Prostate gland (tissue), 2 donors: ENCODE measurements at regions not wholly inside any gene's neighbourhood (a gene's known extent, or its start where the extent isn't known, plus 50 kb on each side); places are given as distances from the start of the nearest gene placed in this dataset.

Experiments
- POLR2A ChIP-seq: fragments of 450-650 bp; IDR thresholded peaks from one replicate; pipeline ENCODE4 v1.6.1; 2016; ENCODE audit warnings: antibody characterized with exemption, mild to moderate bottlenecking
- POLR2AphosphoS5 ChIP-seq: sonication (generic); formaldehyde crosslinking; IDR thresholded peaks from one replicate; pipeline ENCODE4 v1.6.1; 2017; ENCODE audit warnings: antibody characterized with exemption
- TF ChIP-seq, protein P1 (sequence below), 4 experiments: fragments of 200-600 bp in 2 of 4; fragments of 450-650 bp in 2 of 4; sonication (generic) in 2 of 4; IDR thresholded peaks; 1 replicate in 3 of 4; 2 replicates in 1 of 4; pipeline ENCODE4 v1.5.1; 2016 to 2019; ENCODE audit warnings: antibody characterized with exemption in 4 of 4, mild to moderate bottlenecking in 2 of 4, moderate library complexity in 2 of 4

DNA sequence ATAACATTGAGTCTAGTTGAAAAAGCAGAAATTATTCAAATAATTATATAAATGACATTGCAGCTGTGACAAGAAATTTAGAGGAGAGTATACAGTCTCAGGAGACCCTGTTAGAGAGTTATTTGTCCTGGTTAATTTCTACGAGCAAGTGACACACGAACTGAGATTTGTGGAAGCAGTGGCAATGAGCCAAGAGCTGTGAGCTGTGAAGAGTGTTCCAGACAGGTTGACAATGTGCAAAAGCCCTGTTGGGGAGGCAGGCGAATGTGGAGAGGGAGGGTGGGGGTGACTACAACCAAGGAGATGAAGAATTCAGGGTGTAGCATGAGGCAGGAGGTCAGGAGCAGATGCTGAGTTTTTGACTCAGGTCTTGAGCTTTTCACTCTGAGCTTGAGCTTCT is 620.2 kb upstream of the TENM4 start:
- TF ChIP-seq, protein P1, sequence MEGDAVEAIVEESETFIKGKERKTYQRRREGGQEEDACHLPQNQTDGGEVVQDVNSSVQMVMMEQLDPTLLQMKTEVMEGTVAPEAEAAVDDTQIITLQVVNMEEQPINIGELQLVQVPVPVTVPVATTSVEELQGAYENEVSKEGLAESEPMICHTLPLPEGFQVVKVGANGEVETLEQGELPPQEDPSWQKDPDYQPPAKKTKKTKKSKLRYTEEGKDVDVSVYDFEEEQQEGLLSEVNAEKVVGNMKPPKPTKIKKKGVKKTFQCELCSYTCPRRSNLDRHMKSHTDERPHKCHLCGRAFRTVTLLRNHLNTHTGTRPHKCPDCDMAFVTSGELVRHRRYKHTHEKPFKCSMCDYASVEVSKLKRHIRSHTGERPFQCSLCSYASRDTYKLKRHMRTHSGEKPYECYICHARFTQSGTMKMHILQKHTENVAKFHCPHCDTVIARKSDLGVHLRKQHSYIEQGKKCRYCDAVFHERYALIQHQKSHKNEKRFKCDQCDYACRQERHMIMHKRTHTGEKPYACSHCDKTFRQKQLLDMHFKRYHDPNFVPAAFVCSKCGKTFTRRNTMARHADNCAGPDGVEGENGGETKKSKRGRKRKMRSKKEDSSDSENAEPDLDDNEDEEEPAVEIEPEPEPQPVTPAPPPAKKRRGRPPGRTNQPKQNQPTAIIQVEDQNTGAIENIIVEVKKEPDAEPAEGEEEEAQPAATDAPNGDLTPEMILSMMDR (IDR thresholded peaks at IDR 0.05), result no peak
- TF ChIP-seq POLR2AphosphoS5, result no peak
- TF ChIP-seq POLR2A, result no peak
